ENCODE measurements at regions not wholly inside any gene's neighbourhood (a gene's known extent, or its start where the extent isn't known, plus 50 kb on each side); places are given as distances from the start of the nearest gene placed in this dataset.

DNA sequence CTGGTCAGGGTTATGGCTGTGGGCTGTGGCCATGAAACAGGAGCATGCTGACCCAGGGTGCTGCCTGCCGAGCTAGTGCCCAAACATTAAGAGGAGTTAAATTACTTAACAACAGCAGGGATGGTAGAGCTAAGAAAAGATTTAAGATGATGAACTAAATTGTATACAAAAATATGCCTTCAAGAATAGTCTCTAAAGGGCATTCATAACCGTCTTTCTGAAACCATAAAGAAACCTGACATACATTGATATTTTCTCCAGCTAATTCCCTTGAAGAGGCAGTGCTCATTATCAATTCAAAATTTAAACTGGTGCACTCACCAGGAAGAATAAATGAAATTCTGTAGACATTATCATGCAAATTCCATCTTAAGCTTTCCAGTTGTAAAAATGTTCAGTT, 265.8 kb upstream of the TAC1 start:
- in situ Hi-C loops (cut with MboI; ENCODE audit: low sequenced_read_pairs): no loop called here

- in situ Hi-C loops (cut with MboI; ENCODE audit: low sequenced_read_pairs): no loop called here
These were observed 264.7 kb upstream of the TAC1 start for GRCh38 chr7:97466999-97467740.

GRCh38 chr7:97468493-97468892, 263.4 kb upstream of the TAC1 start:
- in situ Hi-C loops (cut with MboI; ENCODE audit: low sequenced_read_pairs): no loop called here

DNA sequence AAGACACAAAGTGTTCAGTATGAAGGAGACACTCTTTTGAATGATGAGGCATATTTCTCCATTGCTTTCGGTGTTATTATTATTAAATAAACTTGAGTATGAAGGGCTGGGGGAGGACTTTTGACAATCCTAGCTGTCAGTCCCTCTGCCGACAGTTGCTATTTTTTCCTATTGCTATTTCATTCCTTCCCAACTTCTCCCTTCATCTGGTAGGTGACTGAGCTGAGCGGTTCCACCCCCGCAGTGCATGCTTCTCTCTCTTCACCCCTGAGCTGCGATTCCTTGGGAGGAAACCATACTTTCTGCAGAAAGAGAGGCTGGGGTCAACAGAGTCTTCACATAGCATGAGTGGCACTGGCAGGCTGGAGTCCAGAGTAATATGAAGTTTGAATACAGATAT, 261.2 kb upstream of the TAC1 start:
- in situ Hi-C loops (cut with MboI; ENCODE audit: low sequenced_read_pairs): no loop called here

DNA sequence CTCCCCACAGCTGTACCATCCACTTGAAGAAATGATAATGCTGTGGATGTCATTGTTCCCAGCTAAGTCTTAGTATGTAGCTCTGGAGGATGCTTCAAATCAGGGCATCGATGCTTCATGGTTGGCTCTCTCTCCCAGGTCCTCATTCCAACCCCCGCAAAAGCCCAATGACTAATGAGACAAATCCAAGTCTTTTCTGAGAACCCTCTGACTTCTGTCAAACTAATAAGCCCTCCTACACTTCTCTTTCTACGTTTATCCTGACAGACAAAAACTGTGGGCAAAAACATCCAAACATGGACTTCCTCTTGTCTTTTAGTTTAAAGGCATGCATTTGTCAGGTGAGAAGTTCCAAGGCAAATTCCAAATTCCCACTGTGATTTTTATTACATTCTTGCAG, 260.4 kb upstream of the TAC1 start:
- in situ Hi-C loops (cut with MboI; ENCODE audit: low sequenced_read_pairs): no loop called here

DNA sequence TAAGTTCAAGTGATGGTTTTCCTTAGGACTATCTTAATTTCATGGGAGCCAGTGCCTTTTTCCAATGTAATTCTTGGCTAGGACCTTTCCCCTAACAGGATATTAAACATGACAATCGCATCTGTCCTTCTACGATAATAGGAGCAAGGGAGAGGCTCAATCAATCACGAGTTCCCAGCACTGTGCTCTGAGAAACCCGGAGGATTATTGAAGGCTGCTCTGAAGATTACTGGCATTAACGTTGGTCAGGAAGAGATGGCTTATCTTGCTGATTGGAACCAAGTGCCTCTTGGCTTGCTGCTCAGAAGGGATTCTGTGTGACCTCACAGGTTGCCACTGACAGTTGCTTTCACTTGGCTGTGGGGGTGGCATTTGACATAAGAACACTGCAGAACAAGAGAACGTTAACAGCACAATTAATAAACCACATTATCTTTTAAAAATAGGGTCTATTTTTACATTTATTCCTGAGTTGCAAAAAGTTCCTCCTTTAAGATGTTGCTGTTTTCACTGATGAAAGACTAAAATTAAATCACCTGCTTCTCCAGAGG, 252.1 kb upstream of the TAC1 start:
- in situ Hi-C loops (cut with MboI; ENCODE audit: low sequenced_read_pairs): loop anchor here (25.0 kb wide), 1 partner anchor 357 kb away; no protein-coding TSS in a partner anchor

- in situ Hi-C loops (cut with MboI; ENCODE audit: low sequenced_read_pairs): loop anchor here (25.0 kb wide), 1 partner anchor 356 kb away; no protein-coding TSS in a partner anchor
These were observed 251.0 kb upstream of the TAC1 start for GRCh38 chr7:97480772-97481390.

DNA sequence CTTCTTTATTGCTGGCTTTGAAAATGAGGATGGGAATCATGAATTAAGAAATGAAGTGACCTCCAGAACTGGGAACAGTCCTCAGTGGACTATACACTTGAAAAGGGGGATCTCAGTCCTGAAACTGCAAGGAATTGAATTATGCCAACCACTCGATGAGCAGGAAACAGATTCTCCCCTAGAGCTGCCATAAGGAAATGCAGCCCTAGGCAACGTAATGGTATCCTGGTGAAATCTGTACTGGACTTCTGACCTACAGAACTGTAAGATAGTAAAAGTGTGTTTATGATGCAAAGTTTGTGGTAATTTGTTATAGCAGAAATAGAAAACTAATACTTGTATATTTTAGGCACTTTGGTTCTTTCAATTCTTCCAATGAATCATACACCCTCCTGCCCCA, 236.4 kb upstream of the TAC1 start:
- in situ Hi-C loops (cut with MboI; ENCODE audit: low sequenced_read_pairs): loop anchor here (25.0 kb wide), 1 partner anchor 342 kb away; no protein-coding TSS in a partner anchor

DNA sequence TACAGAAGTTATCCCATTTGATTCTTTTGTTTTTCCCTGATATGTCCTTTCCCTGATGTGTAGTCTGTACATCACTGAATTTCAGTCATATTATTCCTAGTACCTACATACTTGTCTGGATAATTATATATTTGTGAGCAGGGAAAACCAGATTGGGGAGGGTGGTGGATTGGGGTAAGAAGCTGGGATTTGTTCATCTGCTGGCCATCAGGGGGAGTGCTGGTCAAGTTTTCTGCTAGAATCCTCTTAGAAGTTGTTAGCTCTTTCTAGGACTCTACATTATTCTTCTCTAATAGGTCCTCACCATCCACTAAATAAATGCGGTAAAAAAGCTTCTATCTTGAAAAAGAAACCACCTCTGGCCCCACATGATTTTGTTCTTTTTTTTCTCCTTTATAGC, 232.7 kb upstream of the TAC1 start:
- in situ Hi-C loops (cut with MboI; ENCODE audit: low sequenced_read_pairs): loop anchor here (25.0 kb wide), 1 partner anchor 338 kb away; no protein-coding TSS in a partner anchor

DNA sequence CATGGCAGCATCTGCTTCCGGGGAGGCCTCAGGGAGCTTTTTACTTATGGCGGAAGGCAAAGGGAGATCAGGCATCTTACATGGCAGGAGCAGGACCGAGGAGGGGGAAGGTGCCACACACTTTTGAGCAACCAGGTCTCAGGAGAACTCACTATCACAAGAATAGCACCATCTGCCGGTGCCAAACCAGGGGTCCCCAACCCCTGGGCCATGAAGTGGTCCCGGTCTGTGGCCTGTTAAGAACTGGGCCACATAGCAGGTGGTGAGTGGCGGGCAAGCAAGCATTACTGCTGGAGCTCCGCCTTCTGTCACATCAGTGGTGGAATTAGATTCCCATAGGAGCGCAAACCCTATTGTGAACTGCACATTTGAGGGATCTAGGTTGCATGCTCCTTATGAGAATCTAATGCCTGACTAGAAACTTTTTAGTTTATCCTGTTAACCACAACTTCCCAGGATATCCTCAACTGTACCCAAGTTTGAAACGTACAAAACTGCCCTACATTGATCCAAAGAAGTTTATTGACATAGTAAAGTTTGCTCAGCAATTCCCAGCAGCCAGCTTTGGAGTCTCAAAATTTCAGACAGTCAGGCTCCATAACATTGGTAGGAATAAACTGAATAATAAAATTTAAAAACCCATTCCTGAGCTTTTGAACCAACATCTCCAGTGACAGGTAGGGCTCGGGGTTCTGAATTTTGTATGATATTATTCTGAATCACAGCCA, 228.4 kb upstream of the TAC1 start:
- in situ Hi-C loops (cut with MboI; ENCODE audit: low sequenced_read_pairs): no loop called here

- in situ Hi-C loops (cut with MboI; ENCODE audit: low sequenced_read_pairs): no loop called here
These were observed 225.2 kb upstream of the TAC1 start for GRCh38 chr7:97506728-97507127.

DNA sequence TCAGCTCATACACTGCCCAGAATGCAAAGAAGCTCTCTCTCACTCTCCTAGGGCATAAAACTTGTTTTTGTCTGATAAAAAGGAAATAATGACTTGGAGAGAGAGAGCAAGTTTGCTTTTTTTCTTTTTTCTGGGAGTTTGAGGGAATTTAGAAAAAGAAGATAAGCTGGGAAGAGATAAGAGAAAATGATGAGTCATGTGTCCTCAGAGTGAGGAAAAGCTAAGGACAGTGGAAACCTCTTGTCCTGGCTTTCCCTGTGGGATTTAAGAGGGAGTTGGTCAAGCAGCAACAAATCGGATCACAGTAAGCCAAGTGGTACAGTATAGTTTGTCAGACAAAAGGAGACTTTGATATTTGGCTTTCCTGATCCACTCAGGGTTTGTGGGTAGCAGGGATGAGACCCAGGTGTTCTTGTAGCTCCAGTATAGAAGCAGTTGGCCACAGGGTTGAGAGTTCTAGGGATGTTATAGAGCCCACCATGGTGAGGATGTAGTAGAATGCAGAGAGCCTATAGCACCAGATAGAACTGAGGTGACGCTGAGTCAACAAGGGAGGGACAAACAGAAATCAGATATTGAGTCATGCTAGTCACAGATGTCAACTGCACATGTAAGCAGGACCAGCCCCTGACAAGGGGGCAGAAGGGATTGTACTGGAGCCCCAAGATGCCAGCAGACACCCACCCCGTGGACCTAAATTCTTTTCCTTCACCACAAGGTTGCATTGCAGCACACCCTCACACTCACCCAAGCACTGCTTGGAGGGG, 219.3 kb upstream of the TAC1 start:
- in situ Hi-C loops (cut with MboI; ENCODE audit: low sequenced_read_pairs): no loop called here

GRCh38 chr7:97513326-97513725, 218.6 kb upstream of the TAC1 start:
- in situ Hi-C loops (cut with MboI; ENCODE audit: low sequenced_read_pairs): no loop called here

DNA sequence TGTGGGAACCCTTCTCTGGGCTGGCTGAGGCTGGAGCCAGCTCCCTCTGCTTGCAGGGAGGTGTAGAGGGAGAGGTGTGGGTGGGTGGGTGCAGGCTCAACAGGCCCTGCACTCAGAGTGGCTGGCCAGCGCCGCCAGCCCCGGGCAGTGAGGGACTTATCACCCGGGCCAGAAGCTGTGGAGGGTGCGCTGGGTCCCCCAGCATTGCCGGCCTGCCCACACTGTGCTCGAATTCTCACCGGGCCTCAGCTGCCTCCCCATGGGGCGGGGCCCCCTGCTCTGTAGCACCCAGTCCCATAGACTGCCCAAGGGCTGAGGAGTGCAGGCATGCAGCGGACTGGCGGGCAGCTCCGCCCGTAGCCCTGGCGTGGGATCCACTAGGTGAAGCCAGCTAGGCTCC, 190.7 kb upstream of the TAC1 start:
- in situ Hi-C loops (cut with MboI; ENCODE audit: low sequenced_read_pairs): no loop called here

- in situ Hi-C loops (cut with MboI; ENCODE audit: low sequenced_read_pairs): no loop called here
These were observed 175.9 kb upstream of the TAC1 start for GRCh38 chr7:97555857-97556421.

DNA sequence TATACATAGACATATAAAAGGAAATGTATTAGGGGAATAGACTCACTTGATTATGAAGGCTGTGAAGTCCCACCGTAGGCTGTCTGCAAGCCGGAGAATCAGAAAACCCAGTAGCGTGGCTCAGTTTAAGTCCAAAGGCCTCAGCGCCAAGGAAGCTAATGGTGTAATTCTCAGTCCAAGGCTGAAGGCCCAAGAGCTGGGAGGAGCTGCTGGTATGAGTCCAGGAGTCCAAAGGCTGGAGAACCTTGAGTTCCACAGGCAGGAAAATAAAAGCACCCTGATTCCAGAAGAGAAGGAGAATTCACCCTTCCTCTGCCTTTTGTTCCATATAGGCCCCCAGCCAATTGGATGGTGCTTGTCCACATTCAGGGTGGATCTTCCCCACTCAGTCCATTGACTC, 166.2 kb upstream of the TAC1 start:
- in situ Hi-C loops (cut with MboI; ENCODE audit: low sequenced_read_pairs): no loop called here

- in situ Hi-C loops (cut with MboI; ENCODE audit: low sequenced_read_pairs): no loop called here
These were observed 158.8 kb upstream of the TAC1 start for GRCh38 chr7:97573065-97573464.

- in situ Hi-C loops (cut with MboI; ENCODE audit: low sequenced_read_pairs): no loop called here
These were observed 155.8 kb upstream of the TAC1 start for GRCh38 chr7:97576043-97576442.

- in situ Hi-C loops (cut with MboI; ENCODE audit: low sequenced_read_pairs): no loop called here
These were observed 153.7 kb upstream of the TAC1 start for GRCh38 chr7:97578225-97578624.

GRCh38 chr7:97580205-97580604, 151.7 kb upstream of the TAC1 start:
- in situ Hi-C loops (cut with MboI; ENCODE audit: low sequenced_read_pairs): no loop called here
